PC-3 (cell line): ENCODE measurements at regions not wholly inside any gene's neighbourhood (a gene's known extent, or its start where the extent isn't known, plus 50 kb on each side); places are given as distances from the start of the nearest gene placed in this dataset.

Experiments
- ATAC-seq: fragments of 200-7000 bp; cut with Tn5 transposase; 2 replicates; pipeline ENCODE4 v1.9.1; 2020; ENCODE audit warnings: mild to moderate bottlenecking, moderate library complexity
- BruUV-seq: library from RNA; stranded (reverse); fragments of 400-500 nt; replicated peaks from 2 replicates; lab custom pipeline; 2021; lab: Mats Ljungman, UMichigan
- CTCF ChIA-PET: fragments of 300-600 bp; sonication (Branson Sonifier 250); formaldehyde crosslinking; loops from one replicate; lab custom pipeline; 2022; ENCODE audit warnings: antibody characterized with exemption; lab: Charles Lee
- POLR2A ChIA-PET: fragments of 300-600 bp; sonication (Branson Sonifier 250); formaldehyde crosslinking; loops from one replicate; lab custom pipeline; 2022; ENCODE audit warnings: antibody characterized with exemption; ENCODE audit not compliant: unreplicated experiment; lab: Charles Lee
- DNase-seq: peaks from one replicate; pipeline ENCODE4 v3.0.0-alpha.2; 2015
- H2AFZ ChIP-seq: fragments of 300-600 bp; sonication (generic); 2 replicates; pipeline ENCODE4 v1.6.0; 2016; ENCODE audit warnings: antibody characterized with exemption, low read length
- H3F3A ChIP-seq: fragments of 300-600 bp; sonication (generic); one replicate; pipeline ENCODE4 v1.6.0; 2017; ENCODE audit warnings: antibody characterized with exemption, low read length, control low read depth, mild to moderate bottlenecking; ENCODE audit not compliant: unreplicated experiment
- H3K27ac ChIP-seq: fragments of 300-600 bp; sonication (generic); 2 replicates; pipeline ENCODE4 v1.5.1; 2016; ENCODE audit warnings: mild to moderate bottlenecking, low read length
- H3K27me3 ChIP-seq: fragments of 300-600 bp; sonication (generic); 2 replicates; pipeline ENCODE4 v1.6.1; 2016; ENCODE audit warnings: low read length, mixed read lengths
- H3K36me3 ChIP-seq: fragments of 300-600 bp; sonication (generic); 2 replicates; pipeline ENCODE4 v1.6.1; 2016; ENCODE audit warnings: low read depth, mixed run types, low read length, mixed read lengths
- H3K4me1 ChIP-seq: fragments of 300-600 bp; sonication (generic); 2 replicates; pipeline ENCODE4 v1.5.1; 2016; ENCODE audit warnings: low read length; ENCODE audit not compliant: insufficient read depth
- H3K4me2 ChIP-seq: fragments of 300-600 bp; sonication (generic); 2 replicates; pipeline ENCODE4 v1.6.0; 2016; ENCODE audit warnings: low read length
- H3K4me3 ChIP-seq: fragments of 300-600 bp; sonication (generic); 2 replicates; pipeline ENCODE4 v1.5.1; 2016; ENCODE audit warnings: mild to moderate bottlenecking, low read length, mixed read lengths
- H3K79me2 ChIP-seq: fragments of 300-600 bp; sonication (generic); 2 replicates; pipeline ENCODE4 v1.6.1; 2017; ENCODE audit warnings: low read length, mixed read lengths
- H3K9ac ChIP-seq: fragments of 300-600 bp; sonication (generic); 2 replicates; pipeline ENCODE4 v1.6.0; 2016; ENCODE audit warnings: mild to moderate bottlenecking, low read length
- H3K9me2 ChIP-seq: fragments of 300-600 bp; sonication (generic); replicated peaks from 2 replicates; pipeline ENCODE4 v1.6.1; 2016; ENCODE audit warnings: mixed run types, low read length, mixed read lengths
- H3K9me3 ChIP-seq: fragments of 300-600 bp; sonication (generic); 2 replicates; pipeline ENCODE4 v1.6.1; 2016; ENCODE audit warnings: low read length, mixed read lengths
- H4K20me1 ChIP-seq: fragments of 300-600 bp; sonication (generic); 2 replicates; pipeline ENCODE4 v1.6.1; 2016; ENCODE audit warnings: low read length, mixed read lengths
- CTCF ChIP-seq: fragments of 300-600 bp; sonication (generic); conservative IDR thresholded peaks from 2 replicates; pipeline ENCODE4 v1.5.1; 2017; ENCODE audit warnings: antibody characterized with exemption, low read depth, mild to moderate bottlenecking, low read length
- EZH2 ChIP-seq: fragments of 300-600 bp; sonication (generic); IDR thresholded peaks from one replicate; pipeline ENCODE4 v1.6.1; 2017; ENCODE audit warnings: antibody characterized with exemption, mild to moderate bottlenecking, low read length; ENCODE audit not compliant: unreplicated experiment
- EZH2phosphoT487 ChIP-seq: fragments of 300-600 bp; sonication (generic); IDR thresholded peaks from 2 replicates; pipeline ENCODE4 v1.6.1; 2018; ENCODE audit warnings: mild to moderate bottlenecking, antibody characterized with exemption, low read length, borderline replicate concordance
- intact Hi-C: fragments of 100-400 bp; cut with micrococcal nuclease; formaldehyde crosslinking; loops from 2 replicates; pipeline ENCODE4 v1.9.0; 2023

- BruUV-seq: no TSS peak
- Histone ChIP-seq H3K4me3 (no peak overlapping the region), H3K9me3 (no peaks in the 10 kb centered on the region), H3K9ac (no peak overlapping the region), H2AFZ (no peak overlapping the region), H3K36me3 (no peaks in the 10 kb centered on the region), H3K4me2 (no peak overlapping the region), H3F3A (no peaks in the 10 kb centered on the region), H3K27ac (no peak overlapping the region), H3K27me3 (no peaks in the 10 kb centered on the region), H3K9me2 (no peaks in the 10 kb centered on the region), H4K20me1 (no peaks in the 10 kb centered on the region), H3K79me2 (no peaks in the 10 kb centered on the region), H3K4me1 (peaks cover 11% of the 10 kb centered on the region)
- DNase-seq: no peak
- TF ChIP-seq EZH2: no peak
- no peak for TF ChIP-seq CTCF
- no peak for TF ChIP-seq EZH2phosphoT487
- intact Hi-C loops: no loop called here
- CTCF ChIA-PET: no interaction called here
- ATAC-seq: no peak
- POLR2A ChIA-PET: no interaction called here
These were observed 61.5 kb upstream of the ATP1B1 start for GRCh38 chr1:169044971-169045370.

DNA sequence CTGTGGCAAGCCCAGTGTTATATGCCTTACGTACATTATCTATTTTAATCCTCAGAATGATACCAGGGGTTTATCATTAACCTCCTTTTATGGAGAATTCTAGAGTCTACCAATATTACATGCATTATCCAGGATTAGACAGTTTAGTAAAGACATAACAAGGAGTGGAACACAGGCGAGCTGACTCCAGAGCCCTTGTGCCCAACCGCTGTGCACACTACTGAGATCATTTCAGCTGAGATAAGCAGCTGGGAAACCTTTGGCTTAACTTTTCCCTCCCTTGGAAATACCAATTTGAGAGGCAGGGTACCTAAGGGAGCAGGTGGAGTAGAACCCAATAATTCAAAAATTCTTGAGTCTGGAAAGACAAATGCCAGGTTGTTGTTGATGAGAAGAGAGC lies 59.8 kb upstream of the ATP1B1 start:
- TF ChIP-seq CTCF (no peak), EZH2 (no peak), EZH2phosphoT487 (no peak)
- ATAC-seq: no peak
- Histone ChIP-seq H4K20me1 (no peaks in the 10 kb centered on the region), H3K36me3 (no peaks in the 10 kb centered on the region), H3K9ac (no peak overlapping the region), H3K4me2 (no peak overlapping the region), H3F3A (no peaks in the 10 kb centered on the region), H3K27me3 (no peaks in the 10 kb centered on the region), H3K4me1 (peaks cover 11% of the 10 kb centered on the region), H3K9me2 (no peaks in the 10 kb centered on the region), H2AFZ (no peak overlapping the region), H3K9me3 (no peaks in the 10 kb centered on the region), H3K79me2 (no peaks in the 10 kb centered on the region), H3K4me3 (no peak overlapping the region), H3K27ac (no peak overlapping the region)
- DNase-seq: no peak
- ChIA-PET CTCF (no interaction called here), POLR2A (no interaction called here)
- intact Hi-C loops: no loop called here
- BruUV-seq: no TSS peak

GRCh38 chr1:169047074-169047473 lies 59.4 kb upstream of the ATP1B1 start:
- H3F3A ChIP-seq: no peaks in the 10 kb centered on the region
- no peak overlapping the region for H2AFZ ChIP-seq
- DNase-seq (no peak), ATAC-seq (no peak)
- no peak overlapping the region for H3K4me3 ChIP-seq
- H3K4me1 ChIP-seq: peaks cover 11% of the 10 kb centered on the region
- intact Hi-C loops: no loop called here
- H3K9me3 ChIP-seq: no peaks in the 10 kb centered on the region
- no peak overlapping the region for H3K27ac ChIP-seq
- H4K20me1 ChIP-seq: no peaks in the 10 kb centered on the region
- H3K4me2 ChIP-seq: no peak overlapping the region
- ChIA-PET CTCF (no interaction called here), POLR2A (no interaction called here)
- no peak overlapping the region for H3K9ac ChIP-seq
- no peaks in the 10 kb centered on the region for H3K36me3 ChIP-seq
- no TSS peak for BruUV-seq
- no peaks in the 10 kb centered on the region for H3K27me3 ChIP-seq
- TF ChIP-seq EZH2: no peak
- no peak for TF ChIP-seq CTCF
- no peaks in the 10 kb centered on the region for H3K79me2 ChIP-seq
- no peaks in the 10 kb centered on the region for H3K9me2 ChIP-seq
